H9 (cell line): ENCODE measurements at regions not wholly inside any gene's neighbourhood (a gene's known extent, or its start where the extent isn't known, plus 50 kb on each side); places are given as distances from the start of the nearest gene placed in this dataset.

Source experiments
- DNase-seq: peaks from one replicate; pipeline ENCODE4 v3.0.0-alpha.2; 2017
- H2AFZ ChIP-seq: one replicate; pipeline ENCODE4 v1.6.1; 2013; ENCODE audit warnings: mild to moderate bottlenecking, low read length, control low read depth, moderate library complexity
- H2AK5ac ChIP-seq: 2 replicates; pipeline ENCODE4 v1.6.1; 2013; ENCODE audit warnings: low read length, control low read depth, mixed read lengths; ENCODE audit not compliant: insufficient read length
- H2BK120ac ChIP-seq: one replicate; pipeline ENCODE4 v1.6.1; 2013; ENCODE audit warnings: low read depth, mild to moderate bottlenecking, low read length, control low read depth, inconsistent platforms; ENCODE audit not compliant: poor library complexity, severe bottlenecking
- H2BK12ac ChIP-seq: 2 replicates; pipeline ENCODE4 v1.6.1; 2013; ENCODE audit warnings: low read length, control low read depth, mixed read lengths, low read depth; ENCODE audit not compliant: insufficient read length
- H2BK15ac ChIP-seq: 2 replicates; pipeline ENCODE4 v1.6.1; 2013; ENCODE audit warnings: low read depth, low read length, control low read depth
- H2BK20ac ChIP-seq: one replicate; pipeline ENCODE4 v1.6.1; 2013; ENCODE audit warnings: low read depth, mild to moderate bottlenecking, low read length, control low read depth, inconsistent platforms; ENCODE audit not compliant: poor library complexity, severe bottlenecking
- H2BK5ac ChIP-seq: 2 replicates; pipeline ENCODE4 v1.6.1; 2013; ENCODE audit warnings: low read length, control low read depth, mixed read lengths; ENCODE audit not compliant: insufficient read length
- H3K14ac ChIP-seq: 2 replicates; pipeline ENCODE4 v1.6.1; 2013; ENCODE audit warnings: low read length, control low read depth; ENCODE audit not compliant: insufficient read depth
- H3K18ac ChIP-seq: 2 replicates; pipeline ENCODE4 v1.6.1; 2013; ENCODE audit warnings: low read depth, mild to moderate bottlenecking, mixed read lengths, low read length, control low read depth; ENCODE audit not compliant: insufficient read length
- H3K23ac ChIP-seq: 2 replicates; pipeline ENCODE4 v1.6.1; 2013; ENCODE audit warnings: low read length, control low read depth, mixed read lengths, low read depth; ENCODE audit not compliant: insufficient read length
- H3K23me2 ChIP-seq: 2 replicates; pipeline ENCODE4 v1.6.1; 2013; ENCODE audit warnings: low read depth, mild to moderate bottlenecking, mixed read lengths, low read length, control low read depth; ENCODE audit not compliant: insufficient read length, poor library complexity, severe bottlenecking
- H3K27ac ChIP-seq: 2 replicates; pipeline ENCODE4 v1.5.1; 2013; ENCODE audit warnings: low read length, control low read depth, mixed read lengths, low read depth; ENCODE audit not compliant: insufficient read length
- H3K27me3 ChIP-seq: 2 replicates; pipeline ENCODE4 v1.6.1; 2013; ENCODE audit warnings: low read length, control low read depth, inconsistent platforms; ENCODE audit not compliant: insufficient read depth
- H3K4ac ChIP-seq: 2 replicates; pipeline ENCODE4 v1.6.1; 2013; ENCODE audit warnings: low read depth, mild to moderate bottlenecking, control low read depth, inconsistent platforms, low read length, moderate library complexity
- H3K4me1 ChIP-seq: 2 replicates; pipeline ENCODE4 v1.6.1; 2013; ENCODE audit warnings: low read length, control low read depth, inconsistent platforms; ENCODE audit not compliant: insufficient read depth
- H3K4me2 ChIP-seq: 2 replicates; pipeline ENCODE4 v1.6.1; 2013; ENCODE audit warnings: low read length, control low read depth, mixed read lengths; ENCODE audit not compliant: insufficient read length, insufficient read depth
- H3K56ac ChIP-seq: 2 replicates; pipeline ENCODE4 v1.6.1; 2013; ENCODE audit warnings: low read depth, mild to moderate bottlenecking, mixed read lengths, low read length, control low read depth; ENCODE audit not compliant: insufficient read length
- H3K79me1 ChIP-seq: 2 replicates; pipeline ENCODE4 v1.6.1; 2013; ENCODE audit warnings: low read depth, mild to moderate bottlenecking, moderate library complexity, low read length, control low read depth, inconsistent platforms; ENCODE audit not compliant: insufficient read depth, poor library complexity, severe bottlenecking
- H3K79me2 ChIP-seq: 2 replicates; pipeline ENCODE4 v1.6.1; 2013; ENCODE audit warnings: low read length, control low read depth, inconsistent platforms; ENCODE audit not compliant: insufficient read depth
- H3K9ac ChIP-seq: 2 replicates; pipeline ENCODE4 v1.6.1; 2013; ENCODE audit warnings: low read length, control low read depth, mixed read lengths; ENCODE audit not compliant: insufficient read length; ENCODE audit errors: extremely low read depth
- H3K9me3 ChIP-seq: one replicate; pipeline ENCODE4 v1.6.1; 2013; ENCODE audit warnings: low read depth, low read length, inconsistent platforms; ENCODE audit not compliant: control insufficient read depth
- H3T11ph ChIP-seq: one replicate; pipeline ENCODE4 v1.6.1; 2013; ENCODE audit warnings: mild to moderate bottlenecking, low read length, control low read depth, inconsistent platforms
- H4K20me1 ChIP-seq: one replicate; pipeline ENCODE4 v1.6.1; 2013; ENCODE audit not compliant: control insufficient read depth, insufficient read length, insufficient read depth
- H4K5ac ChIP-seq: 2 replicates; pipeline ENCODE4 v1.6.1; 2013; ENCODE audit warnings: low read depth, mild to moderate bottlenecking, mixed read lengths, low read length, control low read depth; ENCODE audit not compliant: insufficient read length
- H4K8ac ChIP-seq: replicated peaks from 2 replicates; pipeline ENCODE4 v1.6.1; 2013; ENCODE audit warnings: low read length, control low read depth, mixed read lengths, low read depth; ENCODE audit not compliant: insufficient read length
- H4K91ac ChIP-seq: 2 replicates; pipeline ENCODE4 v1.6.1; 2013; ENCODE audit warnings: low read depth, mild to moderate bottlenecking, moderate library complexity, mixed read lengths, low read length, control low read depth; ENCODE audit not compliant: insufficient read length
- H3K27ac Mint-ChIP-seq, 3 experiments: 2 replicates in 2 of 3; 3 replicates in 1 of 3; pipeline ENCODE4 v1.8.0; 2020 to 2021; ENCODE audit warnings: mixed read lengths in 3 of 3, mild to moderate bottlenecking in 1 of 3, moderate library complexity in 1 of 3
- H3K27me3 Mint-ChIP-seq: 2 replicates; pipeline ENCODE4 v1.8.0; 2021; ENCODE audit warnings: low read depth, mild to moderate bottlenecking, moderate library complexity, mixed read lengths
- H3K36me3 Mint-ChIP-seq, 3 experiments: 2 replicates in 2 of 3; 3 replicates in 1 of 3; pipeline ENCODE4 v1.8.0; 2020 to 2021; ENCODE audit warnings: low read depth in 3 of 3, mixed read lengths in 3 of 3; ENCODE audit not compliant: insufficient read depth in 1 of 3
- H3K4me1 Mint-ChIP-seq, 2 experiments: 2 replicates each; pipeline ENCODE4 v1.8.0; 2020; ENCODE audit warnings: mixed read lengths in 2 of 2
- H3K4me3 Mint-ChIP-seq, 2 experiments: 2 replicates in 1 of 2; 3 replicates in 1 of 2; pipeline ENCODE4 v1.8.0; 2020 to 2021; ENCODE audit warnings: mild to moderate bottlenecking in 2 of 2, mixed read lengths in 2 of 2, moderate library complexity in 1 of 2
- H3K9me3 Mint-ChIP-seq, 2 experiments: 2 replicates in 1 of 2; 3 replicates in 1 of 2; pipeline ENCODE4 v1.8.0; 2020; ENCODE audit warnings: mild to moderate bottlenecking in 2 of 2, mixed read lengths in 2 of 2, moderate library complexity in 1 of 2
- WGBS: extraction: QIAGEN DNeasy Blood & Tissue Kit; methylation state at CpG from one replicate; pipeline ENCODE4 v1.1.7; 2013; ENCODE audit warnings: missing lambda C conversion rate, low lambda C conversion rate, mixed read lengths; ENCODE audit not compliant: insufficient read length; ENCODE audit errors: extremely low coverage; 5-methylcytosine and 5-hydroxymethylcytosine counted together
- TF ChIP-seq, protein P1 (sequence below): fragments of 200-600 bp; sonication (generic); conservative IDR thresholded peaks from 3 replicates; pipeline ENCODE4 v1.8.0; 2021; ENCODE audit warnings: antibody characterized with exemption, mild to moderate bottlenecking

GRCh38 chr3:8255725-8256124 is 245.9 kb upstream of the LMCD1 start:
- Histone ChIP-seq H3K27ac (no peak overlapping the region), H3K23ac (no peak overlapping the region), H3K56ac (no peak overlapping the region), H2BK15ac (no peak overlapping the region), H4K8ac (no peak overlapping the region), H2AK5ac (no peak overlapping the region), H3K9me3 (no peaks in the 10 kb centered on the region), H2BK20ac (no peak overlapping the region), H2AFZ (no peak overlapping the region), H3K23me2 (no peaks in the 10 kb centered on the region), H3K79me2 (no peaks in the 10 kb centered on the region), H3K4me1 (no peaks in the 10 kb centered on the region), H2BK12ac (no peak overlapping the region), H3K79me1 (no peaks in the 10 kb centered on the region), H4K91ac (no peak overlapping the region), H3T11ph (no peak overlapping the region), H3K27me3 (no peaks in the 10 kb centered on the region), H4K5ac (no peak overlapping the region), H3K9ac (no peak overlapping the region), H4K20me1 (no peaks in the 10 kb centered on the region), H3K4ac (no peak overlapping the region), H3K14ac (no peak overlapping the region), H3K18ac (no peak overlapping the region), H3K4me2 (no peak overlapping the region), H2BK120ac (no peak overlapping the region), H2BK5ac (no peak overlapping the region)
- Mint-ChIP-seq H3K27ac (no peak overlapping the region), H3K27me3 (no peaks in the 10 kb centered on the region), H3K9me3 (peaks cover 0 to 2% of the 10 kb centered on the region in 2 experiments; a peak in 1 of 5 replicates), H3K36me3 (no peaks in the 10 kb centered on the region; a peak in 3 of 7 replicates), H3K4me3 (no peak overlapping the region), H3K4me1 (no peaks in the 10 kb centered on the region)
- DNase-seq: no peak
- TF ChIP-seq, protein P1, sequence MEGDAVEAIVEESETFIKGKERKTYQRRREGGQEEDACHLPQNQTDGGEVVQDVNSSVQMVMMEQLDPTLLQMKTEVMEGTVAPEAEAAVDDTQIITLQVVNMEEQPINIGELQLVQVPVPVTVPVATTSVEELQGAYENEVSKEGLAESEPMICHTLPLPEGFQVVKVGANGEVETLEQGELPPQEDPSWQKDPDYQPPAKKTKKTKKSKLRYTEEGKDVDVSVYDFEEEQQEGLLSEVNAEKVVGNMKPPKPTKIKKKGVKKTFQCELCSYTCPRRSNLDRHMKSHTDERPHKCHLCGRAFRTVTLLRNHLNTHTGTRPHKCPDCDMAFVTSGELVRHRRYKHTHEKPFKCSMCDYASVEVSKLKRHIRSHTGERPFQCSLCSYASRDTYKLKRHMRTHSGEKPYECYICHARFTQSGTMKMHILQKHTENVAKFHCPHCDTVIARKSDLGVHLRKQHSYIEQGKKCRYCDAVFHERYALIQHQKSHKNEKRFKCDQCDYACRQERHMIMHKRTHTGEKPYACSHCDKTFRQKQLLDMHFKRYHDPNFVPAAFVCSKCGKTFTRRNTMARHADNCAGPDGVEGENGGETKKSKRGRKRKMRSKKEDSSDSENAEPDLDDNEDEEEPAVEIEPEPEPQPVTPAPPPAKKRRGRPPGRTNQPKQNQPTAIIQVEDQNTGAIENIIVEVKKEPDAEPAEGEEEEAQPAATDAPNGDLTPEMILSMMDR: no peak
- WGBS: no CpG with 5 or more reads among the region's 2 CpGs
